ENCODE measurements at regions not wholly inside any gene's neighbourhood (a gene's known extent, or its start where the extent isn't known, plus 50 kb on each side); places are given as distances from the start of the nearest gene placed in this dataset.

GRCh38 chr2:62307469-62308389, 111.8 kb downstream of the B3GNT2 start:
- no peak for TF ChIP-seq MAZ (IDR thresholded peaks at IDR 0.05; ENCODE audit: borderline replicate concordance, low read depth, low read length)
- TF ChIP-seq, protein P1, sequence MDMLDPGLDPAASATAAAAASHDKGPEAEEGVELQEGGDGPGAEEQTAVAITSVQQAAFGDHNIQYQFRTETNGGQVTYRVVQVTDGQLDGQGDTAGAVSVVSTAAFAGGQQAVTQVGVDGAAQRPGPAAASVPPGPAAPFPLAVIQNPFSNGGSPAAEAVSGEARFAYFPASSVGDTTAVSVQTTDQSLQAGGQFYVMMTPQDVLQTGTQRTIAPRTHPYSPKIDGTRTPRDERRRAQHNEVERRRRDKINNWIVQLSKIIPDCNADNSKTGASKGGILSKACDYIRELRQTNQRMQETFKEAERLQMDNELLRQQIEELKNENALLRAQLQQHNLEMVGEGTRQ (IDR thresholded peaks at IDR 0.05; ENCODE audit: low read depth, low read length), result no peak
- no peak for TF ChIP-seq CTCF (conservative IDR thresholded peaks at IDR 0.05; ENCODE audit: low read depth, low read length)
- no peak for TF ChIP-seq POLR2A (IDR thresholded peaks at IDR 0.05; ENCODE audit: low read depth, low read length)
- TF ChIP-seq RFX5 (IDR thresholded peaks at IDR 0.05; ENCODE audit: low read depth, low read length), result no peak
- no peak for TF ChIP-seq SMC3 (IDR thresholded peaks at IDR 0.05; ENCODE audit: low read depth, low read length)
- TF ChIP-seq RCOR1 (IDR thresholded peaks at IDR 0.05; ENCODE audit: insufficient replicate concordance, low read length), result no peak

Data from IMR-90 (cell line).